ENCODE measurements at regions not wholly inside any gene's neighbourhood (a gene's known extent, or its start where the extent isn't known, plus 50 kb on each side); places are given as distances from the start of the nearest gene placed in this dataset.
"Not testable (repeated sequence)": the region's sequence is repeated elsewhere in the genome, so short reads cannot be mapped to it uniquely, and the experiment has no call there.

- DNase-seq = not testable (repeated sequence)
These were observed 94.6 kb upstream of the ACBD5 start for GRCh38 chr10:27335246-27335645.

- no peak for DNase-seq
These were observed 89.5 kb upstream of the ACBD5 start for GRCh38 chr10:27330074-27330473.

GRCh38 chr10:27328946-27329345, 88.3 kb upstream of the ACBD5 start:
- DNase-seq = no peak

GRCh38 chr10:27326748-27327147, 86.2 kb upstream of the ACBD5 start:
- DNase-seq = not testable (repeated sequence)

- peak; percentile 76 for DNase-seq
These were observed 79.3 kb upstream of the ACBD5 start for GRCh38 chr10:27319752-27320431.

GRCh38 chr10:27319139-27319538, 78.5 kb upstream of the ACBD5 start:
- not testable (repeated sequence) for DNase-seq

- DNase-seq = not testable (repeated sequence)
These were observed 74.5 kb upstream of the ACBD5 start for GRCh38 chr10:27315082-27315481.

GRCh38 chr10:27313586-27313985, 73.0 kb upstream of the ACBD5 start:
- not testable (repeated sequence) for DNase-seq

GRCh38 chr10:27312854-27313253, 72.3 kb upstream of the ACBD5 start:
- no peak for DNase-seq

GRCh38 chr10:27311809-27312208, 71.2 kb upstream of the ACBD5 start:
- DNase-seq = not testable (repeated sequence)

GRCh38 chr10:27298522-27298850, 57.9 kb upstream of the ACBD5 start:
- DNase-seq = not testable (repeated sequence)

- DNase-seq = no peak
These were observed 57.4 kb upstream of the ACBD5 start for GRCh38 chr10:27297844-27298521.

- not testable (repeated sequence) for DNase-seq
These were observed 55.7 kb upstream of the ACBD5 start for GRCh38 chr10:27296285-27296684.

GRCh38 chr10:27291253-27291895, 50.8 kb upstream of the ACBD5 start:
- DNase-seq = not testable (repeated sequence)
